ENCODE measurements at regions not wholly inside any gene's neighbourhood (a gene's known extent, or its start where the extent isn't known, plus 50 kb on each side); places are given as distances from the start of the nearest gene placed in this dataset.

DNA sequence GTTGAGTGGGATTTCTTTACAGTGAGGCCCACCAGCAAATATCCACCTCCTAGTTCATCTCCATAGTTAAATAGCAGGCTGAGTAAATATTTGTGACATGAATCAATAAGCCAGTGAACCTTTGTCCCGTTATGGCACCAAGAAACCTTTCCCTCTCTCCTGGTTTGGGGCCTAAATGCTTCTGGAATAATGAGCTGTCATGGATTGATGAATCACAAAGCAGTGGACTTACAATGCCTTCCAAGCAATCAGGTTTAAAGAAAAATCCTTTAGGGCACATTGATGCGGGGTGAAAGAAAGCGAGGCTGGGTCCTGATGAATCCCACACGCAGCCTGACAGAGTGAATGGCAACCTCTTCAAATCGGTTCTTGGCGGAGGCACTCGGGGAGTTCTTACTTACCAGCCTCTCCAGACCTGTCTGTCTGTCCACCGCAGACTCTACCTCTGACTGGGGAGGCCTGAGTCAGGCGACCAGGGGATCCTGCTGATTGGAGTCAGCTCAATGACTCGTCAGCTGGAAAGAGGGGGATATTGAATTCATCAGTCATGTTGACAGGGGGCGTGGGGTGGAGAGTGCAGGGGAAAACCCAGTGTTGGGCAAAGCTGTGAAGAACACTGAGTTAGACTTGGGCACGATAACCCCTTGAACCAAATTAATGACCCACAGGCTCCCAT is 247.3 kb downstream of the PLPP3 start (continued):
- TF ChIP-seq, protein P1, sequence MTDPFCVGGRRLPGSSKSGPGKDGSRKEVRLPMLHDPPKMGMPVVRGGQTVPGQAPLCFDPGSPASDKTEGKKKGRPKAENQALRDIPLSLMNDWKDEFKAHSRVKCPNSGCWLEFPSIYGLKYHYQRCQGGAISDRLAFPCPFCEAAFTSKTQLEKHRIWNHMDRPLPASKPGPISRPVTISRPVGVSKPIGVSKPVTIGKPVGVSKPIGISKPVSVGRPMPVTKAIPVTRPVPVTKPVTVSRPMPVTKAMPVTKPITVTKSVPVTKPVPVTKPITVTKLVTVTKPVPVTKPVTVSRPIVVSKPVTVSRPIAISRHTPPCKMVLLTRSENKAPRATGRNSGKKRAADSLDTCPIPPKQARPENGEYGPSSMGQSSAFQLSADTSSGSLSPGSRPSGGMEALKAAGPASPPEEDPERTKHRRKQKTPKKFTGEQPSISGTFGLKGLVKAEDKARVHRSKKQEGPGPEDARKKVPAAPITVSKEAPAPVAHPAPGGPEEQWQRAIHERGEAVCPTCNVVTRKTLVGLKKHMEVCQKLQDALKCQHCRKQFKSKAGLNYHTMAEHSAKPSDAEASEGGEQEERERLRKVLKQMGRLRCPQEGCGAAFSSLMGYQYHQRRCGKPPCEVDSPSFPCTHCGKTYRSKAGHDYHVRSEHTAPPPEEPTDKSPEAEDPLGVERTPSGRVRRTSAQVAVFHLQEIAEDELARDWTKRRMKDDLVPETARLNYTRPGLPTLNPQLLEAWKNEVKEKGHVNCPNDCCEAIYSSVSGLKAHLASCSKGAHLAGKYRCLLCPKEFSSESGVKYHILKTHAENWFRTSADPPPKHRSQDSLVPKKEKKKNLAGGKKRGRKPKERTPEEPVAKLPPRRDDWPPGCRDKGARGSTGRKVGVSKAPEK (CRISPR knock-in tag; IDR thresholded peaks at IDR 0.05; ENCODE audit: borderline replicate concordance), result no peak
- no peak for TF ChIP-seq MAF1 (CRISPR knock-in tag; IDR thresholded peaks at IDR 0.05; ENCODE audit: borderline replicate concordance)
- TF ChIP-seq ZNF670 (CRISPR knock-in tag; IDR thresholded peaks at IDR 0.05; ENCODE audit: borderline replicate concordance), result no peak
- TF ChIP-seq ZNF562 (CRISPR knock-in tag; IDR thresholded peaks at IDR 0.05; ENCODE audit: borderline replicate concordance), result no peak
- peak; percentile 64; the same call in 1 of the 2 replicates for TF ChIP-seq HMG20B (CRISPR knock-in tag; conservative IDR thresholded peaks at IDR 0.05)
- TF ChIP-seq ATF7 (IDR thresholded peaks at IDR 0.05), result no peak
- TF ChIP-seq ATF7 (CRISPR knock-in tag; IDR thresholded peaks at IDR 0.05), result 0 out of 2 replicates have a peak, but pooled peaks have one; percentile 68
- TF ChIP-seq PAF1 (CRISPR knock-in tag; IDR thresholded peaks at IDR 0.05), result no peak
- TF ChIP-seq POLR2AphosphoS5 (IDR thresholded peaks at IDR 0.05; ENCODE audit: low read depth, low read length), result 0 out of 2 replicates have a peak, but pooled peaks have one; percentile 32
- TF ChIP-seq ZNF652 (CRISPR knock-in tag; IDR thresholded peaks at IDR 0.05; ENCODE audit: borderline replicate concordance, low read depth), result no peak; the same call in 1 of the 2 replicates
- peak; percentile 43; the same call in 1 of the 2 replicates for TF ChIP-seq RAD21 (CRISPR knock-in tag; IDR thresholded peaks at IDR 0.05)
- no peak for TF ChIP-seq ZNF10 (CRISPR knock-in tag; IDR thresholded peaks at IDR 0.05; ENCODE audit: borderline replicate concordance, low read depth)
- TF ChIP-seq KDM1A (CRISPR knock-in tag; IDR thresholded peaks at IDR 0.05), result no peak
- no peak for TF ChIP-seq MBNL3 (CRISPR knock-in tag; conservative IDR thresholded peaks at IDR 0.05)
- TF ChIP-seq HOXA3 (CRISPR knock-in tag; IDR thresholded peaks at IDR 0.05), result peak; percentile 81
- no peak for TF ChIP-seq EEA1 (CRISPR knock-in tag; IDR thresholded peaks at IDR 0.05; ENCODE audit: borderline replicate concordance)
- no peak for TF ChIP-seq HNRNPK (IDR thresholded peaks at IDR 0.05; ENCODE audit: low read depth, low read length, poor library complexity, severe bottlenecking)
- no peak for TF ChIP-seq ZNF619 (CRISPR knock-in tag; IDR thresholded peaks at IDR 0.05)
- no peak for TF ChIP-seq NAIF1 (CRISPR knock-in tag; IDR thresholded peaks at IDR 0.05; ENCODE audit: borderline replicate concordance)
- TF ChIP-seq KLF6 (CRISPR knock-in tag; IDR thresholded peaks at IDR 0.05), result 0 out of 2 replicates have a peak, but pooled peaks have one; percentile 38
- TF ChIP-seq ZNF7 (CRISPR knock-in tag; IDR thresholded peaks at IDR 0.05), result no peak
- no peak for TF ChIP-seq ZNF207 (IDR thresholded peaks at IDR 0.05; ENCODE audit: borderline replicate concordance)
- TF ChIP-seq HNRNPLL (IDR thresholded peaks at IDR 0.05; ENCODE audit: low read depth, low read length, poor library complexity, severe bottlenecking), result no peak
- TF ChIP-seq EED (CRISPR knock-in tag; IDR thresholded peaks at IDR 0.05), result no peak
- TF ChIP-seq ZNF773 (CRISPR knock-in tag; IDR thresholded peaks at IDR 0.05; ENCODE audit: borderline replicate concordance), result no peak
- no peak for TF ChIP-seq ZNF256 (CRISPR knock-in tag; conservative IDR thresholded peaks at IDR 0.05)
- TF ChIP-seq SP140L (CRISPR knock-in tag; IDR thresholded peaks at IDR 0.05; ENCODE audit: borderline replicate concordance), result 0 out of 2 replicates have a peak, but pooled peaks have one; percentile 36
- TF ChIP-seq, protein P2, sequence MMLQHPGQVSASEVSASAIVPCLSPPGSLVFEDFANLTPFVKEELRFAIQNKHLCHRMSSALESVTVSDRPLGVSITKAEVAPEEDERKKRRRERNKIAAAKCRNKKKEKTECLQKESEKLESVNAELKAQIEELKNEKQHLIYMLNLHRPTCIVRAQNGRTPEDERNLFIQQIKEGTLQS (CRISPR knock-in tag; IDR thresholded peaks at IDR 0.05), result peak; percentile 35; the same call in 1 of the 2 replicates
- TF ChIP-seq CBX5 (CRISPR knock-in tag; IDR thresholded peaks at IDR 0.05; ENCODE audit: borderline replicate concordance), result no peak
- no peak for TF ChIP-seq GTF2F1 (IDR thresholded peaks at IDR 0.05; ENCODE audit: low read length)
- TF ChIP-seq TRIM24 (CRISPR knock-in tag; IDR thresholded peaks at IDR 0.05), result no peak
